Type B pancreatic cell (in vitro differentiated cells): ENCODE measurements at regions not wholly inside any gene's neighbourhood (a gene's known extent, or its start where the extent isn't known, plus 50 kb on each side); places are given as distances from the start of the nearest gene placed in this dataset.

Source experiments
- DNase-seq: peaks from one replicate; pipeline ENCODE4 v3.0.0; 2021; ENCODE audit warnings: mixed read lengths; ENCODE audit not compliant: unreplicated experiment; ENCODE audit errors: extremely low spot score
- H3K27ac Mint-ChIP-seq: 2 replicates; pipeline ENCODE4 v1.8.0; 2021; ENCODE audit warnings: mild to moderate bottlenecking, mixed read lengths
- H3K27me3 Mint-ChIP-seq: 2 replicates; pipeline ENCODE4 v1.8.0; 2021; ENCODE audit warnings: mixed read lengths
- H3K36me3 Mint-ChIP-seq: 2 replicates; pipeline ENCODE4 v1.8.0; 2021; ENCODE audit warnings: mixed read lengths
- H3K4me1 Mint-ChIP-seq: one replicate; pipeline ENCODE4 v1.8.0; 2021; ENCODE audit warnings: mixed read lengths; ENCODE audit not compliant: unreplicated experiment
- H3K4me3 Mint-ChIP-seq: 2 replicates; pipeline ENCODE4 v1.8.0; 2021; ENCODE audit warnings: mild to moderate bottlenecking, mixed read lengths
- H3K9me3 Mint-ChIP-seq: 2 replicates; pipeline ENCODE4 v1.8.0; 2021; ENCODE audit warnings: mixed read lengths
- TF ChIP-seq, protein P1 (sequence below): fragments of 200-600 bp; sonication (generic); conservative IDR thresholded peaks from 2 replicates; pipeline ENCODE4 v1.5.0; 2021; ENCODE audit warnings: antibody characterized with exemption, mild to moderate bottlenecking

DNA sequence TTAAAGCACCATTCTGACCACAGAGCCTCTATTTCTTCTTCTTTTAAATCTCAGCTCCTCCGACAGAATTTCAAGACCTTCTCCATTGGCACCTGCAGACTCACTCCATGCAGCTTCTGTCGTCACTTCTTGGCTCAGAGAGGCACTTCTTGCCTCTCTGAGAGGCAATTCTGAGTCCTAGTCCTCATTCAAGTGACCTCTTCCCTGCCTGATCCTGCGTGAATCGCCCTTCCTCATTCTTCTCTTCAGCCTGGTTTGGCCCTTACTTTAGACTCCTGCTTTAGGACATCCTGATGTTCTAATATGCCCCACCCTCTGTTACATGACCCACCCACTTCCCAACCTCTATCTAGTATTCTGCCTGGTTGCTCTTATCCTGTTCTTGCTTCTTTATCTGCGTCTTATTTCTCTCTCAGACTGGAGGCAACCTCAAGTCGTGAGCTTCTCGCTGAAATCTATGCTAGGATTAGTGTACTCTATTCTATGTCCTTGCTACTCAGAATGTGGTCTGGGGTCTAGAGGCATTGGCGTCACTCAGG, 55.6 kb upstream of the CISTR start:
- Mint-ChIP-seq H3K27me3 (no peaks in the 10 kb centered on the region), H3K4me3 (no peak overlapping the region), H3K4me1 (peaks cover 7% of the 10 kb centered on the region), H3K27ac (no peak overlapping the region), H3K9me3 (no peaks in the 10 kb centered on the region), H3K36me3 (no peaks in the 10 kb centered on the region)
- TF ChIP-seq, protein P1, sequence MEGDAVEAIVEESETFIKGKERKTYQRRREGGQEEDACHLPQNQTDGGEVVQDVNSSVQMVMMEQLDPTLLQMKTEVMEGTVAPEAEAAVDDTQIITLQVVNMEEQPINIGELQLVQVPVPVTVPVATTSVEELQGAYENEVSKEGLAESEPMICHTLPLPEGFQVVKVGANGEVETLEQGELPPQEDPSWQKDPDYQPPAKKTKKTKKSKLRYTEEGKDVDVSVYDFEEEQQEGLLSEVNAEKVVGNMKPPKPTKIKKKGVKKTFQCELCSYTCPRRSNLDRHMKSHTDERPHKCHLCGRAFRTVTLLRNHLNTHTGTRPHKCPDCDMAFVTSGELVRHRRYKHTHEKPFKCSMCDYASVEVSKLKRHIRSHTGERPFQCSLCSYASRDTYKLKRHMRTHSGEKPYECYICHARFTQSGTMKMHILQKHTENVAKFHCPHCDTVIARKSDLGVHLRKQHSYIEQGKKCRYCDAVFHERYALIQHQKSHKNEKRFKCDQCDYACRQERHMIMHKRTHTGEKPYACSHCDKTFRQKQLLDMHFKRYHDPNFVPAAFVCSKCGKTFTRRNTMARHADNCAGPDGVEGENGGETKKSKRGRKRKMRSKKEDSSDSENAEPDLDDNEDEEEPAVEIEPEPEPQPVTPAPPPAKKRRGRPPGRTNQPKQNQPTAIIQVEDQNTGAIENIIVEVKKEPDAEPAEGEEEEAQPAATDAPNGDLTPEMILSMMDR, result no peak
- no peak for DNase-seq

DNA sequence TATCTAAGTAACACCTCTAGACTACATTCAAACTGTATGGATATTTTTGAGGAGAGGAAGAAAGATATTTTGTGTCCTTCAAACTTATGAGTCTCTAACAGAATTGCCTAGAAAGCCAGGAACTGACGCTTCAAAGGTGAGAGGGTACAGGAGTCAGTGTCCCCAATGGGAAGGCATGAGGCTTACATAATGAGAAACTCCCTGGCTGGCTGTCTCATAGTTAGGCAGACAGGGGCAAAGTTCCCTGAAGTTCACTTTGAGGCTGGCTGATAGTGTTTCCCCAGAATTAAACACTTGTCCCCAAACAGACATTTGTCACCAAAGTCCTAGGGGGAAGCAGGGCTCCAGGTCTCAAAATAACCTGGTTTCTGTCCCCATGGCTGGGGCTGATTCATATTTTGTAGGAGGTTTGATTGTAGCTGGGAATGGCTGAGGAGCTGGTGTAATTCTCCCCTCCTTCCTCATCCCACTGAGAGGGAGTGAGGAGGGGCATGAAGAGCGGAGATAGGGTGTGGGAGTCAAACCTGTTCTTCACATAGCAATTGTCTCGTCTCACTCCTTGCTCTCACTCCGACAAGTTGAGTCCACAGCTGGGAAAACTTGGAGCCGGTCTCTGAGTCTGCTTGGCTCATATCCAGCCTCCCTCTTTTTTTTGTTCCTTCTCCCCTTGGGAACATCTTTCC, 56.4 kb upstream of the CISTR start:
- H3K9me3 Mint-ChIP-seq, result no peaks in the 10 kb centered on the region
- H3K27me3 Mint-ChIP-seq, result no peaks in the 10 kb centered on the region
- no peaks in the 10 kb centered on the region for H3K36me3 Mint-ChIP-seq
- TF ChIP-seq, protein P1, result no peak
- H3K4me3 Mint-ChIP-seq, result no peak overlapping the region
- H3K4me1 Mint-ChIP-seq, result peaks cover 7% of the 10 kb centered on the region
- H3K27ac Mint-ChIP-seq, result no peak overlapping the region
- no peak for DNase-seq

DNA sequence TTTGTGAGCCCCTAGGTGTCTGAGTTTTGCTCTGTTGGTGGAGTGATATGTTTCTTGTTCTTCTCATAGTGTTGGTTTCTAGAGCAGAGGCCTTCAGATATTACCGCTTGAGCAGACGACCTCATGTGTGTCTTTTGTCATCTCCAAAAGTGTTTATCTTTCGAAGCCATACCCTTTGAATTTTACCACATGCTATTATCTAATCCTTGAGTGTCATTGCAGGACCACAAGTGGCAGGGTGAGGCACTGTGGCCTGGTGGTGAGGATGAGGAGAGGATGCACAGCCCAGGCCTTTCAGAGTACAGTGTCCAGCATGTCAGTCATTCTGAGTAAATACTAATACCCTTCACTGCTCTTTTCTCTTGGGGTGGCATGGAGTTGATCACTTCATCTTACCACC, 57.2 kb upstream of the CISTR start:
- TF ChIP-seq, protein P1, result no peak
- Mint-ChIP-seq H3K36me3 (no peaks in the 10 kb centered on the region), H3K4me1 (peaks cover 7% of the 10 kb centered on the region), H3K27me3 (no peaks in the 10 kb centered on the region), H3K4me3 (no peak overlapping the region), H3K27ac (no peak overlapping the region), H3K9me3 (no peaks in the 10 kb centered on the region)
- no peak for DNase-seq

DNA sequence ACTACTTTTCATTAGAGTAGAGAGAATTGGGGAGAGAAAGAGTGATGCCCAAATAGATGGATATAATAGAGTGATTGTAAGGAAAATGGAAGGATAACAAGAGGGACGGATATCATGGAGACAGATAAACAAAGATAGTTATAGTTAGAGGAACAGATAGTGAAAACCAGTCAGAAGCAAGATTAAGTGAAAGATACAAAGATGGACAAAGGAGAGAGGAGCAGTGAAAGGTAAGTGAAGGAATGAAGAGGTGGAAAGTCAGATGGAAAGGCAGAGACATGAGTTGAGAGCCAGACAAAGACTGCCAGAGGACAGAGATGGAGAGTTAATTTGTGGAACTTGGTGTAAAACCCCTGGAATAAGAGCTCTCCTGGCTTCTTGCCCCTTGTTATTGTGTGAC, 59.2 kb upstream of the CISTR start:
- H3K36me3 Mint-ChIP-seq, result no peaks in the 10 kb centered on the region
- H3K9me3 Mint-ChIP-seq, result no peaks in the 10 kb centered on the region
- peaks cover 7% of the 10 kb centered on the region for H3K4me1 Mint-ChIP-seq
- DNase-seq, result no peak
- no peak overlapping the region for H3K4me3 Mint-ChIP-seq
- H3K27ac Mint-ChIP-seq, result no peak overlapping the region
- TF ChIP-seq, protein P1, result no peak
- no peaks in the 10 kb centered on the region for H3K27me3 Mint-ChIP-seq

DNA sequence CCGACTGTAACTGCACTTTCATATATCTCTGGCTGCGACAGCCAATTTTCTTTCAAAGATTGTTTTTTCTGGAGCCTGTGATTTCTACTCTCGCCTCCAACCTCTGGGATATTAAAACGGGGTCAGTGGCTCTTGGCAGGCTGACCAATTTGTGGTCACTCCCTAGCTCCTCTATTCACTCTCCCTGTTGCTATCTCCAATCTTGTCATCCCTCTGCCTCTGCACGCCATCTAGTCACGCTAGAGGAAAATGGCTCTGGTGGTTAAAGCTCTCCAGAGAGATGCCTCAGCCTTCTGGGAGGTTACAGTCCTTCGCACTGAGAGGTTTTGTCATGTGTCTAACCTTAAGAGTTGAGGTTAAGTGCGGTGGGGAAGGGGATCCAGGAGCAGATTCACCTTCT, 59.8 kb upstream of the CISTR start:
- Mint-ChIP-seq H3K36me3 (no peaks in the 10 kb centered on the region), H3K4me3 (no peak overlapping the region), H3K27ac (no peak overlapping the region), H3K4me1 (peaks cover 2% of the 10 kb centered on the region), H3K27me3 (peaks cover 6% of the 10 kb centered on the region), H3K9me3 (no peaks in the 10 kb centered on the region)
- TF ChIP-seq, protein P1, result no peak
- no peak for DNase-seq
